ENCODE measurements at regions not wholly inside any gene's neighbourhood (a gene's known extent, or its start where the extent isn't known, plus 50 kb on each side); places are given as distances from the start of the nearest gene placed in this dataset.

DNA sequence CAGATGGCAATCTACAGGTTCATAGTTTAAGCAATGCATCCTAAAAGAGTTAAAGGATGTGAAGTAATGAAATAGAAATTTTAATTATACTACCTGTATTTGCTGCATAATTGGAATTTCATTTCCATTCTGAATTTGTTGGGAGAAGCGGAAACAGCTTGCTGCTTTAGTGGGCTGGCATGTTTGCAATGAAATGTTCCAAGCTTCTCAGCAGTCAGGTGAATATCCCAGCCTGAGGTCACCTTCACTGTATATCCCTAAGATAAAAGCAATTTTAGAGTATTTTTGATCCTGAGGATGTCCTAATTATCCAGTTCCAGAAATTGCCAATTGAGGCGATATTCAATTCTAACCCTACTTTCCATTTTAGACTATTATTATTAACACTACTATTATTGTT lies 136.1 kb upstream of the ARSJ start:
- CTCF ChIA-PET = no interaction called here
- no peak for TF ChIP-seq CTCF (IDR thresholded peaks at IDR 0.05; ENCODE audit: unreplicated experiment)
- no TSS peak for BruUV-seq (replicated peaks)
- no peak overlapping the region for H3K4me3 Mint-ChIP-seq (ENCODE audit: low read depth, unreplicated experiment)
- intact Hi-C loops (cut with micrococcal nuclease; ENCODE audit: unreplicated experiment) = no loop called here
- H3K4me1 Mint-ChIP-seq (ENCODE audit: low read depth, unreplicated experiment) = no peaks in the 10 kb centered on the region
- no peak for DNase-seq
- no peaks in the 10 kb centered on the region for H3K27me3 Mint-ChIP-seq (ENCODE audit: unreplicated experiment)
- no peak overlapping the region for H3K27ac Mint-ChIP-seq (ENCODE audit: unreplicated experiment)
- H3K36me3 Mint-ChIP-seq (ENCODE audit: insufficient read depth, unreplicated experiment) = no peaks in the 10 kb centered on the region
- H3K9me3 Mint-ChIP-seq (ENCODE audit: low read depth, unreplicated experiment) = no peaks in the 10 kb centered on the region

- Mint-ChIP-seq H3K4me1 (ENCODE audit: low read depth, unreplicated experiment) (no peaks in the 10 kb centered on the region), H3K4me3 (ENCODE audit: low read depth, unreplicated experiment) (no peak overlapping the region), H3K27me3 (ENCODE audit: unreplicated experiment) (no peaks in the 10 kb centered on the region), H3K36me3 (ENCODE audit: insufficient read depth, unreplicated experiment) (no peaks in the 10 kb centered on the region), H3K27ac (ENCODE audit: unreplicated experiment) (no peak overlapping the region), H3K9me3 (ENCODE audit: low read depth, unreplicated experiment) (no peaks in the 10 kb centered on the region)
- DNase-seq = no peak
- intact Hi-C loops (cut with micrococcal nuclease; ENCODE audit: unreplicated experiment) = no loop called here
- no TSS peak for BruUV-seq (replicated peaks)
- no peak for TF ChIP-seq CTCF (IDR thresholded peaks at IDR 0.05; ENCODE audit: unreplicated experiment)
- CTCF ChIA-PET = no interaction called here
These were observed 137.4 kb upstream of the ARSJ start for GRCh38 chr4:114116861-114117260.

GRCh38 chr4:114121221-114121620 lies 141.8 kb upstream of the ARSJ start:
- intact Hi-C loops (cut with micrococcal nuclease; ENCODE audit: unreplicated experiment) = no loop called here
- CTCF ChIA-PET = no interaction called here
- no peaks in the 10 kb centered on the region for H3K36me3 Mint-ChIP-seq (ENCODE audit: insufficient read depth, unreplicated experiment)
- no peak for TF ChIP-seq CTCF (IDR thresholded peaks at IDR 0.05; ENCODE audit: unreplicated experiment)
- no peak for DNase-seq
- no TSS peak for BruUV-seq (replicated peaks)
- no peaks in the 10 kb centered on the region for H3K27me3 Mint-ChIP-seq (ENCODE audit: unreplicated experiment)
- peaks cover 7% of the 10 kb centered on the region for H3K9me3 Mint-ChIP-seq (ENCODE audit: low read depth, unreplicated experiment)
- H3K4me3 Mint-ChIP-seq (ENCODE audit: low read depth, unreplicated experiment) = no peak overlapping the region
- no peaks in the 10 kb centered on the region for H3K4me1 Mint-ChIP-seq (ENCODE audit: low read depth, unreplicated experiment)
- H3K27ac Mint-ChIP-seq (ENCODE audit: unreplicated experiment) = no peak overlapping the region

DNA sequence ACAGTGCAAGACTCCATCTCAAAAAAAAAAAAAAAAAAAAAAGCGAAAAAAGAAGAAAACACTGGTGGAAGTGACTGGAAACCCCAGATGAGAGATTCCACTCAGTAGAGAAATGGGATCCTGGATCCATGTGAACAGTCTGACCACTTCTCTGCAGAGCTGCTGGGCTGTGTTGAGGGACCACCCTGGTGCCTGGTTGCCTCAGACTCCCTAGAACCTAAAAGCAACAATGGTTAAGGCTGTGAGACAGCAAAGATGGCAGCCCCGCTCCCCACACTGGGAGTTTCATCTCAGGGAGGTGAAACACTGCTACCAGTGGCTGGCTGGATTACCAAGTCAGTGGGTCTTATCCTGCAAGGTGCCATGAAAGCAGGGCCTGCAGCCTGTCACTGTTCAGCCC lies 152.8 kb upstream of the ARSJ start:
- Mint-ChIP-seq H3K36me3 (ENCODE audit: insufficient read depth, unreplicated experiment) (no peaks in the 10 kb centered on the region), H3K4me3 (ENCODE audit: low read depth, unreplicated experiment) (no peak overlapping the region), H3K27me3 (ENCODE audit: unreplicated experiment) (no peaks in the 10 kb centered on the region), H3K4me1 (ENCODE audit: low read depth, unreplicated experiment) (no peaks in the 10 kb centered on the region), H3K9me3 (ENCODE audit: low read depth, unreplicated experiment) (peaks cover 4% of the 10 kb centered on the region), H3K27ac (ENCODE audit: unreplicated experiment) (no peak overlapping the region)
- no TSS peak for BruUV-seq (replicated peaks)
- intact Hi-C loops (cut with micrococcal nuclease; ENCODE audit: unreplicated experiment) = no loop called here
- CTCF ChIA-PET = no interaction called here
- DNase-seq = no peak
- TF ChIP-seq CTCF (IDR thresholded peaks at IDR 0.05; ENCODE audit: unreplicated experiment) = no peak

DNA sequence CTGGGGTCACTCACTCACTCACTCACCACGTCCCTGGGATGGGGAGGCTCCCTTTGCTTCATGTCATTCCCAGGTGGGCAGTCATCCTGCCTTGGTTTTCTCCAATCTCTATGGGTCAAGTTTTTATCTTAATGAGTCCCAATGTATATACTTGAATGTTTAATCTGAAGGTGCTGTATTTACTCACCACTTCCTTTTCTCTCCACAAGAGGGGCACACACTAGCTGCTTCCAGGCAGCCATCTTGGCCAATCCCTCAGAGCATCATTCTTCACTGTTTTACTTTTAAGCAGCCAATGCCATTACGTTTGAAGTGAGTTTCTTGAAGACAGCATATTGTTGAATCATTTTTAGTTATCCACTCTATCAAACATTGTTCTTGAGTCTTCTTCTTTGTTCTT lies 153.4 kb upstream of the ARSJ start:
- Mint-ChIP-seq H3K4me3 (ENCODE audit: low read depth, unreplicated experiment) (no peak overlapping the region), H3K4me1 (ENCODE audit: low read depth, unreplicated experiment) (no peaks in the 10 kb centered on the region), H3K27me3 (ENCODE audit: unreplicated experiment) (no peaks in the 10 kb centered on the region), H3K9me3 (ENCODE audit: low read depth, unreplicated experiment) (peaks cover 4% of the 10 kb centered on the region), H3K27ac (ENCODE audit: unreplicated experiment) (no peak overlapping the region), H3K36me3 (ENCODE audit: insufficient read depth, unreplicated experiment) (no peaks in the 10 kb centered on the region)
- BruUV-seq (replicated peaks) = no TSS peak
- no peak for DNase-seq
- no peak for TF ChIP-seq CTCF (IDR thresholded peaks at IDR 0.05; ENCODE audit: unreplicated experiment)
- CTCF ChIA-PET = no interaction called here
- intact Hi-C loops (cut with micrococcal nuclease; ENCODE audit: unreplicated experiment) = no loop called here

All from Calu3 (cell line).